A549 (cell line): ENCODE measurements at regions not wholly inside any gene's neighbourhood (a gene's known extent, or its start where the extent isn't known, plus 50 kb on each side); places are given as distances from the start of the nearest gene placed in this dataset.

Source experiments
- CBX8 ChIP-seq: fragments of 200-600 bp; sonication (generic); IDR thresholded peaks from 2 replicates; pipeline ENCODE4 v1.6.1; 2016
- MAFK ChIP-seq: fragments of 450-650 bp; IDR thresholded peaks from 2 replicates; pipeline ENCODE4 v1.6.1; 2014; ENCODE audit not compliant: partially characterized antibody

DNA sequence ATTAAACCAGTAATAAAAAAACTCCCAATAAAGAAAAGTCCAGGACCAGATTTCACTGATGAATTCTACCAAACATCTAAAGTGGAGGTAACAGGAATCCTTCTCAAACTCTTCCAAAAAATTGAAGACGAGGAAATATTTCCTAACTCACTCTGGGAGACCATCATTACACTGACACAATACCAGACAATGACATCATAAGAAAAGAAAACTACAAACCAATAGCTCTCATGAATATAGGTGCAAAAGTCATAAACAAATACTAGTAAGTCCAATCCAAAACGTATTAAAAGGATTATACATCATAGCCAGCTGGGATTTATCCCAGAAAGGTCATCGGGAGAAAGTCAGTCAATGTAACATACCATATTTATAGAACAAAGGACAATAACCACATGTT, 94.0 kb upstream of the RAB18 start:
- TF ChIP-seq MAFK (no peak), CBX8 (no peak)
